GM12891 (cell line): ENCODE measurements at regions not wholly inside any gene's neighbourhood (a gene's known extent, or its start where the extent isn't known, plus 50 kb on each side); places are given as distances from the start of the nearest gene placed in this dataset.

Source experiments
- POLR2A ChIP-seq: IDR thresholded peaks from 2 replicates; pipeline ENCODE4 v1.6.1; 2011; ENCODE audit warnings: low read depth, low read length, control low read depth
- POLR2AphosphoS5 ChIP-seq: IDR thresholded peaks from 2 replicates; pipeline ENCODE4 v1.6.1; 2011; ENCODE audit warnings: low read depth, low read length, control low read depth
- TAF1 ChIP-seq: IDR thresholded peaks from 2 replicates; pipeline ENCODE4 v1.6.1; 2011; ENCODE audit warnings: low read depth, low read length, control low read depth

- TF ChIP-seq TAF1, result no peak
- no peak for TF ChIP-seq POLR2AphosphoS5
- TF ChIP-seq POLR2A, result no peak
Observed at GRCh38 chrX:14380044-14380443, 149.3 kb upstream of the GLRA2 start.
